Testis (tissue), 2 donors: ENCODE measurements at regions not wholly inside any gene's neighbourhood (a gene's known extent, or its start where the extent isn't known, plus 50 kb on each side); places are given as distances from the start of the nearest gene placed in this dataset.

Experiments
- CTCF ChIP-seq, 3 experiments: fragments of 450-650 bp in 2 of 3; fragments of 200-600 bp in 1 of 3; sonication (generic) in 1 of 3; IDR thresholded peaks; one replicate each; pipeline ENCODE4 v1.5.1; 2016 to 2019; ENCODE audit warnings: antibody characterized with exemption in 3 of 3, mild to moderate bottlenecking in 2 of 3, moderate library complexity in 1 of 3
- POLR2A ChIP-seq: fragments of 450-650 bp; IDR thresholded peaks from one replicate; pipeline ENCODE4 v1.6.1; 2017; ENCODE audit warnings: antibody characterized with exemption, mild to moderate bottlenecking, moderate library complexity

GRCh38 chr5:164608507-164608906 is 1103.1 kb downstream of the MAT2B start:
- TF ChIP-seq CTCF (IDR thresholded peaks at IDR 0.05) (no peak), POLR2A (no peak)
